Ishikawa (cell line): ENCODE measurements at regions not wholly inside any gene's neighbourhood (a gene's known extent, or its start where the extent isn't known, plus 50 kb on each side); places are given as distances from the start of the nearest gene placed in this dataset.
A peak's percentile ranks its signal among the peaks of the same experiment; 100 is the strongest.

ENCODE experiments used
- CEBPB ChIP-seq: IDR thresholded peaks from 2 replicates; pipeline ENCODE4 v1.6.1; 2012
- CREB1 ChIP-seq: IDR thresholded peaks from 2 replicates; pipeline ENCODE4 v1.6.1; 2012; ENCODE audit warnings: low read depth
- EGR1 ChIP-seq: IDR thresholded peaks from 2 replicates; pipeline ENCODE4 v1.6.1; 2012
- EP300 ChIP-seq: IDR thresholded peaks from 2 replicates; pipeline ENCODE4 v1.6.1; 2012; ENCODE audit warnings: borderline replicate concordance
- FOXM1 ChIP-seq: IDR thresholded peaks from 2 replicates; pipeline ENCODE4 v1.6.1; 2012; ENCODE audit warnings: low read depth, borderline replicate concordance
- NFIC ChIP-seq: IDR thresholded peaks from 2 replicates; pipeline ENCODE4 v1.6.1; 2012
- RAD21 ChIP-seq: IDR thresholded peaks from 2 replicates; pipeline ENCODE4 v1.6.1; 2012; ENCODE audit warnings: low read depth
- TAF1 ChIP-seq: IDR thresholded peaks from 2 replicates; pipeline ENCODE4 v1.6.1; 2012; ENCODE audit warnings: low read depth, mild to moderate bottlenecking
- TCF12 ChIP-seq: IDR thresholded peaks from 2 replicates; pipeline ENCODE4 v1.6.1; 2012; ENCODE audit warnings: low read depth
- TEAD4 ChIP-seq: IDR thresholded peaks from 2 replicates; pipeline ENCODE4 v1.6.1; 2012
- YY1 ChIP-seq: IDR thresholded peaks from 2 replicates; pipeline ENCODE4 v1.6.1; 2012; ENCODE audit warnings: low read depth
- ZBTB7A ChIP-seq: IDR thresholded peaks from 2 replicates; pipeline ENCODE4 v1.6.1; 2012; ENCODE audit warnings: low read depth
- TF ChIP-seq, protein P1 (sequence below): IDR thresholded peaks from 2 replicates; pipeline ENCODE4 v1.6.1; 2012; ENCODE audit warnings: low read depth, mild to moderate bottlenecking
- TF ChIP-seq, protein P2 (sequence below): IDR thresholded peaks from 2 replicates; pipeline ENCODE4 v1.6.1; 2012
- TF ChIP-seq, protein P3 (sequence below): IDR thresholded peaks from 2 replicates; pipeline ENCODE4 v1.6.1; 2012

DNA sequence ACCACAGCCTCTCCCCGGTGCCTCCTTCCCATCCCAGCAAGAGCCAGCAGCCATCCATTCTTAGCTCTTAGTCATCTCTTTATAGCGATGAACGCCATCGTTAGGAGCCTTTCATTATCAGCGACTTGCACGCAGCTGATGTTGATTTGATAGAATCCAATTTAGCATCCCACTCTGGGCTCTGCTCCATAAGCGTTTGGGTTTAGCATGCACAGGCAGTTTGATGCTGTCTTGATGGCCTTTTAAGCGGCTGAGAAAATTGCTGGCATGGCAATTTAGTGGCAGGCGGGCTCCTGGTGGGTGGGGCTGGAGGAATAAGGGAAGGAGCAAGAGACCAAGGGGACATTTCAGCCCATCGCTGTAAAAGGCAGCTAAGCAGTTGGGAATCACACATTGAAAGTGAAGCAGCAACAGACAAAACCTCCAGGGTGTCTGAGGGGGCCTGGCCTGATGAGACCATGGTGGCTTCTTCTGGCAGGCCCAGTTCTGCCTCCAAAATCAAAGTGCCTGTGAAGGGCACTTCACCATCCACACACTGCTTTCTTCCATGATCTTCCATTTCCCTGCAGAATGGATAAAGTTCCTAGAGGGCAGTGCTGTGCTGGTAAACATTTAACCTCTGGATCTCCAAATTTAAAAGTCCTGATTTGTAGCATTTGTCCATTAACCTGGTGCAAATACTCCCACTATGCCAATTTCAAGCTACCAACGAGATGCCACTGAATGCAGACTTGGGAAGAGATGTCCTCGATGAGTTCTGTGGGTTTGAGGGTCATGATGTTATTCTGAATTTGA lies 107.8 kb upstream of the PLXNA4 start:
- TF ChIP-seq RAD21 (peak; percentile 16; the same call in 1 of the 2 replicates), TAF1 (no peak)

DNA sequence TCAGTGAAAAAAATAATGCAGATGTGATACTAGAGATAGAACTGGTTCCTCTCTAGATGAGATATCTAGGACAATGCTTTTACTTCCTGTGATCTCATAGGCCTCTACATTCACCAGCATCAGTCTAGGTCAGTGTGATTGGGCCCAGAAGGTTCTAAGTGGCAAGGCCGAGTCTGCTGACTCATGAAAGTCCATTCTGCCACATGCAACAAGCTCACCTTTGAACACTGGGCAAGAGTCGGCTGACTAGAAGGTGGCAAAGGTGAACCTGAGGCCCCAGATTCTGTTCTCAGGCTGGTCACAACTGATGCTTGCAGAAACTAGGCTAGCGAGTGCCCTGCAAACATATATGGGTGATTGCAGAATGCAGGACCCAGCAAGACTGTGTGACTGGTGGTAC lies 105.7 kb upstream of the PLXNA4 start:
- TF ChIP-seq CREB1, result no peak
- TF ChIP-seq TAF1, result no peak
- no peak for TF ChIP-seq CEBPB
- TF ChIP-seq, protein P1, sequence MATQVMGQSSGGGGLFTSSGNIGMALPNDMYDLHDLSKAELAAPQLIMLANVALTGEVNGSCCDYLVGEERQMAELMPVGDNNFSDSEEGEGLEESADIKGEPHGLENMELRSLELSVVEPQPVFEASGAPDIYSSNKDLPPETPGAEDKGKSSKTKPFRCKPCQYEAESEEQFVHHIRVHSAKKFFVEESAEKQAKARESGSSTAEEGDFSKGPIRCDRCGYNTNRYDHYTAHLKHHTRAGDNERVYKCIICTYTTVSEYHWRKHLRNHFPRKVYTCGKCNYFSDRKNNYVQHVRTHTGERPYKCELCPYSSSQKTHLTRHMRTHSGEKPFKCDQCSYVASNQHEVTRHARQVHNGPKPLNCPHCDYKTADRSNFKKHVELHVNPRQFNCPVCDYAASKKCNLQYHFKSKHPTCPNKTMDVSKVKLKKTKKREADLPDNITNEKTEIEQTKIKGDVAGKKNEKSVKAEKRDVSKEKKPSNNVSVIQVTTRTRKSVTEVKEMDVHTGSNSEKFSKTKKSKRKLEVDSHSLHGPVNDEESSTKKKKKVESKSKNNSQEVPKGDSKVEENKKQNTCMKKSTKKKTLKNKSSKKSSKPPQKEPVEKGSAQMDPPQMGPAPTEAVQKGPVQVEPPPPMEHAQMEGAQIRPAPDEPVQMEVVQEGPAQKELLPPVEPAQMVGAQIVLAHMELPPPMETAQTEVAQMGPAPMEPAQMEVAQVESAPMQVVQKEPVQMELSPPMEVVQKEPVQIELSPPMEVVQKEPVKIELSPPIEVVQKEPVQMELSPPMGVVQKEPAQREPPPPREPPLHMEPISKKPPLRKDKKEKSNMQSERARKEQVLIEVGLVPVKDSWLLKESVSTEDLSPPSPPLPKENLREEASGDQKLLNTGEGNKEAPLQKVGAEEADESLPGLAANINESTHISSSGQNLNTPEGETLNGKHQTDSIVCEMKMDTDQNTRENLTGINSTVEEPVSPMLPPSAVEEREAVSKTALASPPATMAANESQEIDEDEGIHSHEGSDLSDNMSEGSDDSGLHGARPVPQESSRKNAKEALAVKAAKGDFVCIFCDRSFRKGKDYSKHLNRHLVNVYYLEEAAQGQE, result no peak
- TF ChIP-seq EP300, result no peak
- no peak for TF ChIP-seq TEAD4
- no peak for TF ChIP-seq TCF12
- TF ChIP-seq, protein P2, sequence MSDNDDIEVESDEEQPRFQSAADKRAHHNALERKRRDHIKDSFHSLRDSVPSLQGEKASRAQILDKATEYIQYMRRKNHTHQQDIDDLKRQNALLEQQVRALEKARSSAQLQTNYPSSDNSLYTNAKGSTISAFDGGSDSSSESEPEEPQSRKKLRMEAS, result no peak
- TF ChIP-seq EGR1, result no peak
- no peak for TF ChIP-seq RAD21
- TF ChIP-seq, protein P3, sequence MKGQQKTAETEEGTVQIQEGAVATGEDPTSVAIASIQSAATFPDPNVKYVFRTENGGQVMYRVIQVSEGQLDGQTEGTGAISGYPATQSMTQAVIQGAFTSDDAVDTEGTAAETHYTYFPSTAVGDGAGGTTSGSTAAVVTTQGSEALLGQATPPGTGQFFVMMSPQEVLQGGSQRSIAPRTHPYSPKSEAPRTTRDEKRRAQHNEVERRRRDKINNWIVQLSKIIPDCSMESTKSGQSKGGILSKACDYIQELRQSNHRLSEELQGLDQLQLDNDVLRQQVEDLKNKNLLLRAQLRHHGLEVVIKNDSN, result no peak
- no peak for TF ChIP-seq YY1
- no peak for TF ChIP-seq NFIC

DNA sequence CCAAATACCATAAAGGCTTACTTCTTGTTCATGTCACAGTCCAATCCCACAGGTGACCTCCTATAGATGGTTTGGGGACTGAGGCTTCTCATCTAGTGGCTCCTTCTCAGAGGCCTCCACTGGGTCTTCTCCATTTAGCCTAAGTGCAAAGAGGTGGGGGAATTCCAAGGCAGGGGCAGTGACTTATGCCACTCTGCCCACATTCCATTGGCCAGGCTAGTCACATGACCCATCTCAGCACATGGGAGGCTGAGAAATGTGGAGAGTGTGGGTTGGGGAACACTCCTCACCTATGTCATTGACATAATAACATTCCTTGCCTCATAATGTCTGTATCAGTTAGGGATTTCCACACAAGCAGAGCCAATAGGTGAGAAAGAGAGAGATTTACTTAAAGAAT lies 104.3 kb upstream of the PLXNA4 start:
- TF ChIP-seq, protein P3, result peak; percentile 57
- no peak for TF ChIP-seq TAF1

DNA sequence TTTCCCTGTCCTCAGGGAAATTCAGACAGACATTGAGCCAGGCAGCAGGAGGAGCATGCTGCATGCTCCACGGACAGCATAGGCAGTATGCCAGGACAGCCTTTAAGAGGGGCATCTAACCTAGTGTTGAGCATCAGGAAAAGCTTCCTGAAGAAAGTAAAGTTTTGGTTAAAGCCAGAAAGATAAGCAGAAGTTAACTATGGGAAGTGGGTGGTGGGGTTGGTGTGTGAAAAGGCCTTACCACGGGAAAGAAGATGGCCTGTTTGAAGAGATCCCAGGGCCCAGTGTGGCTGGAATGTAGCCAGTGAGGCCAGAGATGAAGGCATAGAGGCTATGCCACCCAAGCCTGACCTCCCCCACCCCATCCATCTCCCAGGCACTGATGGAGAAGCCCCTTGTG lies 102.4 kb upstream of the PLXNA4 start:
- no peak for TF ChIP-seq CEBPB
- TF ChIP-seq YY1, result no peak
- TF ChIP-seq RAD21, result no peak
- TF ChIP-seq, protein P2, result no peak
- TF ChIP-seq NFIC, result no peak
- no peak for TF ChIP-seq TCF12
- TF ChIP-seq EP300, result no peak
- no peak for TF ChIP-seq CREB1
- TF ChIP-seq, protein P1, result no peak
- TF ChIP-seq FOXM1, result no peak
- no peak for TF ChIP-seq ZBTB7A
- TF ChIP-seq EGR1, result no peak
- TF ChIP-seq TEAD4, result no peak
- TF ChIP-seq TAF1, result no peak
- TF ChIP-seq, protein P3, result no peak

DNA sequence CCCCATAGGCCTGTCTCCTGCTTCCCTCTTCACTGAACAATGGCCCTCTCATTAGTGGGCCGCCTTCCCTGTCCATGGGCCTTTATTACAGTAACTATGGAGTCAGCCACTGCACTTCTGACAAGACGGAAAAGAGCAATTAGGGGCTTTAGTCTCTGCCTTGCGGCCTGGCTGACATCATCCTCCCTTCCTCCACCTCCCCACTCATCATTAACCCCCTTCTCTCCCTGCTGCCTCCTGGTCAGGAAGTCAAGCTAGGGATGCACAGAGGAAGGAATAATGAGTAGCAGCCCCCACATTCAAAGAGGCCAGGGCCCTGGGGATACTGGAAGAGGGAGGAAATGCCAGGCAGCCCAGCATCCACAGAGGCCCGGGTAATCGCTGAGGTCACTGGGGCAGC lies 101.6 kb upstream of the PLXNA4 start:
- TF ChIP-seq NFIC, result no peak
- TF ChIP-seq, protein P3, result no peak
- no peak for TF ChIP-seq TEAD4
- TF ChIP-seq, protein P1, result no peak
- no peak for TF ChIP-seq FOXM1
- TF ChIP-seq YY1, result no peak
- no peak for TF ChIP-seq TAF1
